GM12872 (cell line): ENCODE measurements at regions not wholly inside any gene's neighbourhood (a gene's known extent, or its start where the extent isn't known, plus 50 kb on each side); places are given as distances from the start of the nearest gene placed in this dataset.

Experiments
- CTCF ChIP-seq: IDR thresholded peaks from 3 replicates; pipeline ENCODE4 v1.5.1; 2011; ENCODE audit warnings: low read depth, mild to moderate bottlenecking, low read length, moderate library complexity; ENCODE audit not compliant: insufficient read depth

DNA sequence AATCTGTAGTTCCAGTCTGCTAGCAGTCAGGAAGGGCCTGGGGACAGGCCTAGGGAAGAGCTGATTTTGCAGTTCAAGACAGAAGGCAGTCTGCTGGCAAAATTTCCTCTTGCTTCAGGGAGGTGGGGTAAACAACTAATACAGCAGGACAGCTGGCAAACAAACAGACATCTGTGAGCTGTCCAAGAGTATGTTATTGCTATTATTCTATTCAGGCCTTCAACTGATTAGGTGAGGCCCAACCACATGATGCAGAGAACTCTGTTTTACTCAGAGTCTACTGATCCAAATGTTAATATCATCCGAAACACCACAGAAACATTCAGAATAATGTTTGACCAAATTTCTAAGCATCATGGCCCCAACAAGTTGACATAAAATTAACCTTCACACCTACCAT is 161.0 kb upstream of the E2F7 start:
- no peak for TF ChIP-seq CTCF

- no peak for TF ChIP-seq CTCF
These were observed 160.0 kb upstream of the E2F7 start for GRCh38 chr12:77225373-77225772.

- no peak for TF ChIP-seq CTCF
These were observed 159.0 kb upstream of the E2F7 start for GRCh38 chr12:77224346-77224745.

GRCh38 chr12:77222336-77222735 is 157.0 kb upstream of the E2F7 start:
- no peak for TF ChIP-seq CTCF

- TF ChIP-seq CTCF: no peak
These were observed 155.2 kb upstream of the E2F7 start for GRCh38 chr12:77220586-77220985.

GRCh38 chr12:77218278-77218677 is 152.9 kb upstream of the E2F7 start:
- TF ChIP-seq CTCF: no peak

GRCh38 chr12:77214136-77214535 is 148.8 kb upstream of the E2F7 start:
- TF ChIP-seq CTCF: no peak

- no peak for TF ChIP-seq CTCF
These were observed 147.9 kb upstream of the E2F7 start for GRCh38 chr12:77213319-77213718.
